WTC11 (cell line): ENCODE measurements at regions not wholly inside any gene's neighbourhood (a gene's known extent, or its start where the extent isn't known, plus 50 kb on each side); places are given as distances from the start of the nearest gene placed in this dataset.
A peak's percentile ranks its signal among the peaks of the same experiment; 100 is the strongest.

Experiments used
- ATAC-seq: fragments of 200-7000 bp; cut with Tn5 transposase; 2 replicates; pipeline ENCODE4 v1.10.0; 2021; ENCODE audit warnings: mild to moderate bottlenecking, moderate library complexity
- CTCF ChIA-PET: fragments of 300-600 bp; sonication (Branson Sonifier 250); formaldehyde crosslinking; loops from one replicate; lab custom pipeline; 2021; ENCODE audit warnings: antibody characterized with exemption; lab: Charles Lee
- POLR2A ChIA-PET: fragments of 350-600 bp; sonication (Branson Sonifier 250); formaldehyde crosslinking; loops from one replicate; lab custom pipeline; 2021; ENCODE audit warnings: antibody characterized with exemption; lab: Charles Lee
- DNase-seq: peaks from one replicate; pipeline ENCODE4 v3.0.0; 2021; ENCODE audit warnings: low spot score
- H3K27ac Mint-ChIP-seq: 2 replicates; pipeline ENCODE4 v1.8.0; 2021; ENCODE audit warnings: mixed read lengths
- H3K27me3 Mint-ChIP-seq: 2 replicates; pipeline ENCODE4 v1.8.0; 2021; ENCODE audit warnings: low read depth, mild to moderate bottlenecking, moderate library complexity, mixed read lengths
- H3K36me3 Mint-ChIP-seq: 2 replicates; pipeline ENCODE4 v1.8.0; 2021; ENCODE audit warnings: mixed read lengths
- H3K4me1 Mint-ChIP-seq: 2 replicates; pipeline ENCODE4 v1.8.0; 2022; ENCODE audit warnings: mixed read lengths
- H3K4me3 Mint-ChIP-seq: 2 replicates; pipeline ENCODE4 v1.8.0; 2021; ENCODE audit warnings: mild to moderate bottlenecking, moderate library complexity, mixed read lengths
- H3K9me3 Mint-ChIP-seq: 2 replicates; pipeline ENCODE4 v1.8.0; 2021; ENCODE audit warnings: mixed read lengths
- ATF1 ChIP-seq: sonication (generic); formaldehyde crosslinking; IDR thresholded peaks from 2 replicates; pipeline ENCODE4 v1.8.1; 2023; ENCODE audit warnings: mild to moderate bottlenecking, moderate library complexity, missing genetic modification reagents
- CBFB ChIP-seq: sonication (generic); formaldehyde crosslinking; IDR thresholded peaks from 2 replicates; pipeline ENCODE4 v1.8.1; 2022; ENCODE audit warnings: mild to moderate bottlenecking, low read depth, missing genetic modification reagents
- CREB1 ChIP-seq: sonication (generic); formaldehyde crosslinking; IDR thresholded peaks from 2 replicates; pipeline ENCODE4 v1.8.0; 2023; ENCODE audit warnings: mild to moderate bottlenecking, missing genetic modification reagents
- CREM ChIP-seq: sonication (generic); formaldehyde crosslinking; IDR thresholded peaks from 2 replicates; pipeline ENCODE4 v1.8.1; 2022; ENCODE audit warnings: mild to moderate bottlenecking, missing genetic modification reagents, moderate library complexity
- FOXK1 ChIP-seq: sonication (generic); formaldehyde crosslinking; IDR thresholded peaks from 2 replicates; pipeline ENCODE4 v1.8.0; 2022; ENCODE audit warnings: mild to moderate bottlenecking, moderate library complexity, missing genetic modification reagents
- GTF2I ChIP-seq: fragments of 250-450 bp; sonication (Bioruptor Pico); conservative IDR thresholded peaks from 2 replicates; pipeline ENCODE4 v1.4.0; 2021; ENCODE audit warnings: mild to moderate bottlenecking
- JUN ChIP-seq: sonication (generic); formaldehyde crosslinking; IDR thresholded peaks from 2 replicates; pipeline ENCODE4 v1.8.0; 2023; ENCODE audit warnings: mild to moderate bottlenecking, missing genetic modification reagents
- MYBL2 ChIP-seq: sonication (generic); formaldehyde crosslinking; IDR thresholded peaks from 2 replicates; pipeline ENCODE4 v1.8.1; 2023; ENCODE audit warnings: mild to moderate bottlenecking, moderate library complexity, missing genetic modification reagents
- NFATC4 ChIP-seq: fragments of 250-450 bp; sonication (Bioruptor Pico); IDR thresholded peaks from 2 replicates; pipeline ENCODE4 v1.9.0; 2021; ENCODE audit warnings: mild to moderate bottlenecking
- NR2C2 ChIP-seq: sonication (generic); formaldehyde crosslinking; IDR thresholded peaks from 2 replicates; pipeline ENCODE4 v1.8.0; 2022; ENCODE audit warnings: mild to moderate bottlenecking, missing genetic modification reagents
- SMAD3 ChIP-seq: sonication (generic); formaldehyde crosslinking; IDR thresholded peaks from 2 replicates; pipeline ENCODE4 v1.8.0; 2022; ENCODE audit warnings: missing genetic modification reagents, mild to moderate bottlenecking, borderline replicate concordance
- SP1 ChIP-seq: sonication (generic); formaldehyde crosslinking; conservative IDR thresholded peaks from 2 replicates; pipeline ENCODE4 v1.8.1; 2022; ENCODE audit warnings: missing genetic modification reagents
- ZNF121 ChIP-seq: sonication (generic); formaldehyde crosslinking; IDR thresholded peaks from 2 replicates; pipeline ENCODE4 v1.8.0; 2023; ENCODE audit warnings: missing genetic modification reagents
- ZNF138 ChIP-seq: sonication (generic); formaldehyde crosslinking; conservative IDR thresholded peaks from 2 replicates; pipeline ENCODE4 v1.8.1; 2022; ENCODE audit warnings: mild to moderate bottlenecking, moderate library complexity, missing genetic modification reagents
- ZNF396 ChIP-seq: fragments of 250-450 bp; sonication (Bioruptor Pico); IDR thresholded peaks from 2 replicates; pipeline ENCODE4 v1.8.0; 2021; ENCODE audit warnings: mild to moderate bottlenecking, moderate library complexity, borderline replicate concordance
- ZNF416 ChIP-seq: fragments of 250-450 bp; sonication (Bioruptor Pico); IDR thresholded peaks from 2 replicates; pipeline ENCODE4 v1.9.0; 2021; ENCODE audit warnings: mild to moderate bottlenecking, inconsistent platforms
- ZNF671 ChIP-seq: fragments of 250-450 bp; sonication (Bioruptor Pico); IDR thresholded peaks from 2 replicates; pipeline ENCODE4 v1.8.0; 2021; ENCODE audit warnings: mild to moderate bottlenecking
- TF ChIP-seq, protein P1 (sequence below): sonication (generic); formaldehyde crosslinking; IDR thresholded peaks from 2 replicates; pipeline ENCODE4 v1.8.1; 2022; ENCODE audit warnings: low read depth, mild to moderate bottlenecking, moderate library complexity, missing genetic modification reagents, borderline replicate concordance
- TF ChIP-seq, protein P2 (sequence below): fragments of 250-450 bp; sonication (Bioruptor Pico); IDR thresholded peaks from 2 replicates; pipeline ENCODE4 v2.1.2; 2022; ENCODE audit warnings: mild to moderate bottlenecking, moderate library complexity
- TF ChIP-seq, protein P3 (sequence below): fragments of 250-450 bp; sonication (Bioruptor Pico); IDR thresholded peaks from 2 replicates; pipeline ENCODE4 v1.9.0; 2021; ENCODE audit warnings: mild to moderate bottlenecking
- TF ChIP-seq, protein P4 (sequence below): sonication (generic); formaldehyde crosslinking; IDR thresholded peaks from 2 replicates; pipeline ENCODE4 v1.8.0; 2022; ENCODE audit warnings: mild to moderate bottlenecking, missing genetic modification reagents
- TF ChIP-seq, protein P5 (sequence below): fragments of 250-450 bp; sonication (Bioruptor Pico); IDR thresholded peaks from 2 replicates; pipeline ENCODE4 v1.9.0; 2021; ENCODE audit warnings: moderate library complexity, mild to moderate bottlenecking, inconsistent platforms, borderline replicate concordance
- TF ChIP-seq, protein P6 (sequence below): fragments of 250-450 bp; sonication (Bioruptor Pico); IDR thresholded peaks from 2 replicates; pipeline ENCODE4 v1.9.0; 2021; ENCODE audit warnings: mild to moderate bottlenecking
- TF ChIP-seq, protein P7 (sequence below): sonication (generic); formaldehyde crosslinking; IDR thresholded peaks from 2 replicates; pipeline ENCODE4 v1.8.0; 2023; ENCODE audit warnings: missing genetic modification reagents
- TF ChIP-seq, protein P8 (sequence below): sonication (generic); formaldehyde crosslinking; IDR thresholded peaks from 2 replicates; pipeline ENCODE4 v1.8.1; 2022; ENCODE audit warnings: mild to moderate bottlenecking, missing genetic modification reagents, moderate library complexity, borderline replicate concordance
- TF ChIP-seq, protein P9 (sequence below): sonication (generic); formaldehyde crosslinking; IDR thresholded peaks from 2 replicates; pipeline ENCODE4 v1.8.1; 2023; ENCODE audit warnings: mild to moderate bottlenecking, moderate library complexity, missing genetic modification reagents
- TF ChIP-seq, protein P10 (sequence below): sonication (generic); formaldehyde crosslinking; IDR thresholded peaks from 2 replicates; pipeline ENCODE4 v1.8.1; 2023; ENCODE audit warnings: mild to moderate bottlenecking, missing genetic modification reagents, moderate library complexity

DNA sequence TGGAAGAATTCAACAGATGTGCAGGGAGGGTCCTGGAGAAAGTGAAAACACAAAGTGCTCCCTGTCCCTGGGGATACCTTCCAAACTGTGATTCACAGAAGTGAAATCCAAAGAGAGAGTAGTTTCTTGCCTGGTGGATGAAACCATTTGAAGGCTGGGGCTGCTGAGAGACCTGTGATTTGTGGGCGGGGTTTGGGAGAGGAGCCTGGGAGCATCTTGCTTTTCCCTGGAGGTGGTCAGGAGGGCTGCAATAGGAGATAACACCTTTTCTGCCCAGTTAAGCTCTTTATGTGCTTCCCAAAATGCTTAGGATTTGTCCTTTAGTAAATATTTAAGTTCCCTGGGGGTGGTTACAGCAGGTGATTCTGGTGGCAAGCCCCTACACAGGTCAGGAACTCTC lies 105.3 kb upstream of the TPK1 start:
- Mint-ChIP-seq H3K27me3 (no peaks in the 10 kb centered on the region), H3K4me3 (no peak overlapping the region), H3K4me1 (peaks cover 8% of the 10 kb centered on the region), H3K27ac (no peak overlapping the region), H3K36me3 (no peaks in the 10 kb centered on the region), H3K9me3 (peaks cover 9% of the 10 kb centered on the region)
- ChIA-PET POLR2A (no interaction called here), CTCF (no interaction called here)
- TF ChIP-seq, protein P1, sequence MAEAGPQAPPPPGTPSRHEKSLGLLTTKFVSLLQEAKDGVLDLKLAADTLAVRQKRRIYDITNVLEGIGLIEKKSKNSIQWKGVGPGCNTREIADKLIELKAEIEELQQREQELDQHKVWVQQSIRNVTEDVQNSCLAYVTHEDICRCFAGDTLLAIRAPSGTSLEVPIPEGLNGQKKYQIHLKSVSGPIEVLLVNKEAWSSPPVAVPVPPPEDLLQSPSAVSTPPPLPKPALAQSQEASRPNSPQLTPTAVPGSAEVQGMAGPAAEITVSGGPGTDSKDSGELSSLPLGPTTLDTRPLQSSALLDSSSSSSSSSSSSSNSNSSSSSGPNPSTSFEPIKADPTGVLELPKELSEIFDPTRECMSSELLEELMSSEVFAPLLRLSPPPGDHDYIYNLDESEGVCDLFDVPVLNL, result no peak
- TF ChIP-seq, protein P2, sequence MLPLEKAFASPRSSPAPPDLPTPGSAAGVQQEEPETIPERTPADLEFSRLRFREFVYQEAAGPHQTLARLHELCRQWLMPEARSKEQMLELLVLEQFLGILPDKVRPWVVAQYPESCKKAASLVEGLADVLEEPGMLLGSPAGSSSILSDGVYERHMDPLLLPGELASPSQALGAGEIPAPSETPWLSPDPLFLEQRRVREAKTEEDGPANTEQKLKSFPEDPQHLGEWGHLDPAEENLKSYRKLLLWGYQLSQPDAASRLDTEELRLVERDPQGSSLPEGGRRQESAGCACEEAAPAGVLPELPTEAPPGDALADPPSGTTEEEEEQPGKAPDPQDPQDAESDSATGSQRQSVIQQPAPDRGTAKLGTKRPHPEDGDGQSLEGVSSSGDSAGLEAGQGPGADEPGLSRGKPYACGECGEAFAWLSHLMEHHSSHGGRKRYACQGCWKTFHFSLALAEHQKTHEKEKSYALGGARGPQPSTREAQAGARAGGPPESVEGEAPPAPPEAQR, result no peak
- TF ChIP-seq CBFB (CRISPR knock-in tag), result no peak
- TF ChIP-seq, protein P3, sequence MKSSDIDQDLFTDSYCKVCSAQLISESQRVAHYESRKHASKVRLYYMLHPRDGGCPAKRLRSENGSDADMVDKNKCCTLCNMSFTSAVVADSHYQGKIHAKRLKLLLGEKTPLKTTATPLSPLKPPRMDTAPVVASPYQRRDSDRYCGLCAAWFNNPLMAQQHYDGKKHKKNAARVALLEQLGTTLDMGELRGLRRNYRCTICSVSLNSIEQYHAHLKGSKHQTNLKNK (CRISPR knock-in tag), result no peak
- no peak for TF ChIP-seq CREB1 (CRISPR knock-in tag)
- no peak for TF ChIP-seq SP1 (CRISPR knock-in tag)
- TF ChIP-seq, protein P4, sequence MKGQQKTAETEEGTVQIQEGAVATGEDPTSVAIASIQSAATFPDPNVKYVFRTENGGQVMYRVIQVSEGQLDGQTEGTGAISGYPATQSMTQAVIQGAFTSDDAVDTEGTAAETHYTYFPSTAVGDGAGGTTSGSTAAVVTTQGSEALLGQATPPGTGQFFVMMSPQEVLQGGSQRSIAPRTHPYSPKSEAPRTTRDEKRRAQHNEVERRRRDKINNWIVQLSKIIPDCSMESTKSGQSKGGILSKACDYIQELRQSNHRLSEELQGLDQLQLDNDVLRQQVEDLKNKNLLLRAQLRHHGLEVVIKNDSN (CRISPR knock-in tag), result no peak
- no peak for TF ChIP-seq ZNF671 (CRISPR knock-in tag)
- TF ChIP-seq, protein P5, sequence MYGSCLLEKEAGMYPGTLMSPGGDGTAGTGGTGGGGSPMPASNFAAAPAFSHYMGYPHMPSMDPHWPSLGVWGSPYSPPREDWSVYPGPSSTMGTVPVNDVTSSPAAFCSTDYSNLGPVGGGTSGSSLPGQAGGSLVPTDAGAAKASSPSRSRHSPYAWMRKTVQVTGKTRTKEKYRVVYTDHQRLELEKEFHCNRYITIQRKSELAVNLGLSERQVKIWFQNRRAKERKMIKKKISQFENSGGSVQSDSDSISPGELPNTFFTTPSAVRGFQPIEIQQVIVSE, result no peak
- TF ChIP-seq, protein P6, sequence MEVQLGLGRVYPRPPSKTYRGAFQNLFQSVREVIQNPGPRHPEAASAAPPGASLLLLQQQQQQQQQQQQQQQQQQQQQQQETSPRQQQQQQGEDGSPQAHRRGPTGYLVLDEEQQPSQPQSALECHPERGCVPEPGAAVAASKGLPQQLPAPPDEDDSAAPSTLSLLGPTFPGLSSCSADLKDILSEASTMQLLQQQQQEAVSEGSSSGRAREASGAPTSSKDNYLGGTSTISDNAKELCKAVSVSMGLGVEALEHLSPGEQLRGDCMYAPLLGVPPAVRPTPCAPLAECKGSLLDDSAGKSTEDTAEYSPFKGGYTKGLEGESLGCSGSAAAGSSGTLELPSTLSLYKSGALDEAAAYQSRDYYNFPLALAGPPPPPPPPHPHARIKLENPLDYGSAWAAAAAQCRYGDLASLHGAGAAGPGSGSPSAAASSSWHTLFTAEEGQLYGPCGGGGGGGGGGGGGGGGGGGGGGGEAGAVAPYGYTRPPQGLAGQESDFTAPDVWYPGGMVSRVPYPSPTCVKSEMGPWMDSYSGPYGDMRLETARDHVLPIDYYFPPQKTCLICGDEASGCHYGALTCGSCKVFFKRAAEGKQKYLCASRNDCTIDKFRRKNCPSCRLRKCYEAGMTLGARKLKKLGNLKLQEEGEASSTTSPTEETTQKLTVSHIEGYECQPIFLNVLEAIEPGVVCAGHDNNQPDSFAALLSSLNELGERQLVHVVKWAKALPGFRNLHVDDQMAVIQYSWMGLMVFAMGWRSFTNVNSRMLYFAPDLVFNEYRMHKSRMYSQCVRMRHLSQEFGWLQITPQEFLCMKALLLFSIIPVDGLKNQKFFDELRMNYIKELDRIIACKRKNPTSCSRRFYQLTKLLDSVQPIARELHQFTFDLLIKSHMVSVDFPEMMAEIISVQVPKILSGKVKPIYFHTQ, result no peak
- no peak for TF ChIP-seq ATF1 (CRISPR knock-in tag)
- TF ChIP-seq ZNF138 (CRISPR knock-in tag), result no peak
- TF ChIP-seq GTF2I, result no peak
- TF ChIP-seq, protein P7, sequence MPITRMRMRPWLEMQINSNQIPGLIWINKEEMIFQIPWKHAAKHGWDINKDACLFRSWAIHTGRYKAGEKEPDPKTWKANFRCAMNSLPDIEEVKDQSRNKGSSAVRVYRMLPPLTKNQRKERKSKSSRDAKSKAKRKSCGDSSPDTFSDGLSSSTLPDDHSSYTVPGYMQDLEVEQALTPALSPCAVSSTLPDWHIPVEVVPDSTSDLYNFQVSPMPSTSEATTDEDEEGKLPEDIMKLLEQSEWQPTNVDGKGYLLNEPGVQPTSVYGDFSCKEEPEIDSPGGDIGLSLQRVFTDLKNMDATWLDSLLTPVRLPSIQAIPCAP (CRISPR knock-in tag), result no peak
- no peak for TF ChIP-seq JUN (CRISPR knock-in tag)
- no peak for TF ChIP-seq NR2C2 (CRISPR knock-in tag)
- TF ChIP-seq, protein P8, sequence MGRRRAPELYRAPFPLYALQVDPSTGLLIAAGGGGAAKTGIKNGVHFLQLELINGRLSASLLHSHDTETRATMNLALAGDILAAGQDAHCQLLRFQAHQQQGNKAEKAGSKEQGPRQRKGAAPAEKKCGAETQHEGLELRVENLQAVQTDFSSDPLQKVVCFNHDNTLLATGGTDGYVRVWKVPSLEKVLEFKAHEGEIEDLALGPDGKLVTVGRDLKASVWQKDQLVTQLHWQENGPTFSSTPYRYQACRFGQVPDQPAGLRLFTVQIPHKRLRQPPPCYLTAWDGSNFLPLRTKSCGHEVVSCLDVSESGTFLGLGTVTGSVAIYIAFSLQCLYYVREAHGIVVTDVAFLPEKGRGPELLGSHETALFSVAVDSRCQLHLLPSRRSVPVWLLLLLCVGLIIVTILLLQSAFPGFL, result no peak
- TF ChIP-seq FOXK1, result no peak
- ATAC-seq (peak; percentile 99), DNase-seq (peak; percentile 51)

DNA sequence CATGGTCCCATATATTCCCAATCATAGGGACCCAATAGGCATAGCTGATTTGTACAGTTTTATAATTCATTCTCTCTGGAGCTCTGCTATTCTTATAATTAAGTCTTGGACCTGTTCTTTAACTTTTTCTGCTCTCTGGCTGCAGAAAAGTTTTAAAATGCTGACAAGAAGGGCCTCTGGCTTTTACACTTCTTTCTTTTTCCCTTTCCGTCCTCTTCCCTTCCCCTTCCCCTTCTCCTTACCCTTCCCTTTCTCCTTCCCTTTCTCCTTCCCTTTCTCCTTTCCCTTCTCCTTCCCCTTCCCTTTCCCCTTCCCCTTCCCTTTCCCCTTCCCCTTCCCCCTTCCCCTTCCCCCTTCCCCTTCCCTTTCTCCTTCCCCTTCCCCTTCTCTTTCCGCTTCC lies 101.3 kb upstream of the TPK1 start:
- ATAC-seq, result no peak
- Mint-ChIP-seq H3K4me1 (peaks cover 5% of the 10 kb centered on the region), H3K27ac (no peak overlapping the region), H3K27me3 (no peaks in the 10 kb centered on the region), H3K4me3 (no peak overlapping the region), H3K36me3 (no peaks in the 10 kb centered on the region), H3K9me3 (peaks cover 5% of the 10 kb centered on the region; the same call in 1 of the 2 replicates)
- DNase-seq, result no peak
- POLR2A ChIA-PET, result no interaction called here
- CTCF ChIA-PET, result no interaction called here
- TF ChIP-seq NFATC4 (CRISPR knock-in tag) (no peak), NR2C2 (CRISPR knock-in tag) (no peak), CREM (CRISPR knock-in tag) (no peak), SMAD3 (CRISPR knock-in tag) (no peak), JUN (CRISPR knock-in tag) (no peak), ZNF396 (CRISPR knock-in tag) (no peak), MYBL2 (no peak), ZNF121 (no peak), ZNF416 (CRISPR knock-in tag) (no peak)
- TF ChIP-seq, protein P9, sequence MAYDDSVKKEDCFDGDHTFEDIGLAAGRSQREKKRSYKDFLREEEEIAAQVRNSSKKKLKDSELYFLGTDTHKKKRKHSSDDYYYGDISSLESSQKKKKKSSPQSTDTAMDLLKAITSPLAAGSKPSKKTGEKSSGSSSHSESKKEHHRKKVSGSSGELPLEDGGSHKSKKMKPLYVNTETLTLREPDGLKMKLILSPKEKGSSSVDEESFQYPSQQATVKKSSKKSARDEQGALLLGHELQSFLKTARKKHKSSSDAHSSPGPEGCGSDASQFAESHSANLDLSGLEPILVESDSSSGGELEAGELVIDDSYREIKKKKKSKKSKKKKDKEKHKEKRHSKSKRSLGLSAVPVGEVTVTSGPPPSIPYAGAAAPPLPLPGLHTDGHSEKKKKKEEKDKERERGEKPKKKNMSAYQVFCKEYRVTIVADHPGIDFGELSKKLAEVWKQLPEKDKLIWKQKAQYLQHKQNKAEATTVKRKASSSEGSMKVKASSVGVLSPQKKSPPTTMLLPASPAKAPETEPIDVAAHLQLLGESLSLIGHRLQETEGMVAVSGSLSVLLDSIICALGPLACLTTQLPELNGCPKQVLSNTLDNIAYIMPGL (CRISPR knock-in tag), result no peak
- TF ChIP-seq, protein P10, sequence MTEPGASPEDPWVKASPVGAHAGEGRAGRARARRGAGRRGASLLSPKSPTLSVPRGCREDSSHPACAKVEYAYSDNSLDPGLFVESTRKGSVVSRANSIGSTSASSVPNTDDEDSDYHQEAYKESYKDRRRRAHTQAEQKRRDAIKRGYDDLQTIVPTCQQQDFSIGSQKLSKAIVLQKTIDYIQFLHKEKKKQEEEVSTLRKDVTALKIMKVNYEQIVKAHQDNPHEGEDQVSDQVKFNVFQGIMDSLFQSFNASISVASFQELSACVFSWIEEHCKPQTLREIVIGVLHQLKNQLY, result no peak
